ENCODE measurements at regions not wholly inside any gene's neighbourhood (a gene's known extent, or its start where the extent isn't known, plus 50 kb on each side); places are given as distances from the start of the nearest gene placed in this dataset.

DNA sequence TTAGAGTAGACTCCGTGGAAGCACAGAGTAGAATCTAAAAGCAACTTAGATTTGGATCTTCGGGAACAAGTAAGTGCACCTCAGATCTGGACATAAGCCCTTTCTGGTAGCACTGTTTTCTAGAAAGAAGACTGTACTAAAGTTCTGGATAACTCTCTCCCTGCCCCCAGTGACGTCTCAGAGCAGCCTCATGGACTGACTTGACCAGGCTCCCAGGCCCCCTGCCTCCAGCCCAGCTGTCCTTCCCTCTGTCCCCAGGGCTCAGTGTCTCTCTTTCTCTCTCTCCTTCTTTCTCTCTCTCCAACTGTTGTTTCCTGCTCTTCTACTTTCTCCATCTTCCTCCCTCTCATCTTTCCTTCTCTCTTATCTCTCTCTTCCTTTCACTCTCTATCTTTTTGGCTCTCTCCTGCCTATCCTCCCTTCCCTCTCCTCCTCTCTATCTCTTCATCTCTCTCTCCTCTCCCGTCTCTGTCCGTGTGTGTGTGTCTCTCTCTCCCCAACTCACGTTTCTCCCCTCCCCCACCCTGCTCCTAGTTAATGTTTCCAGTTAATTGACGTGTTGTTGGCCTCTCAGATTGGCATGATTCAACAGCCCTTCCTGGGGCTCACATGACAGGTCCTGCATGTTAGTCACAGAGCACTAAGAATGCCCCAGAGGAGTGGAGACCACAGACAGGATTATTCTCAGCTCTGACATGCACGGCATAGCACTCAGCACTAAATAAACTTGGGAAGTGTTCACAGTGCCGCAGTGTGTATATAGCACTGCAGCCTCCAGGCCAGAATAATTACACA lies 180.4 kb upstream of the FOXQ1 start:
- peak; percentile 61 to 81 for DNase-seq
- 23% methylated on average over 4 of the region's 9 CpGs for WGBS (ENCODE audit: insufficient coverage, low lambda C conversion rate)
- no peak overlapping the region for H3K27ac ChIP-seq (ENCODE audit: low read length)

DNA sequence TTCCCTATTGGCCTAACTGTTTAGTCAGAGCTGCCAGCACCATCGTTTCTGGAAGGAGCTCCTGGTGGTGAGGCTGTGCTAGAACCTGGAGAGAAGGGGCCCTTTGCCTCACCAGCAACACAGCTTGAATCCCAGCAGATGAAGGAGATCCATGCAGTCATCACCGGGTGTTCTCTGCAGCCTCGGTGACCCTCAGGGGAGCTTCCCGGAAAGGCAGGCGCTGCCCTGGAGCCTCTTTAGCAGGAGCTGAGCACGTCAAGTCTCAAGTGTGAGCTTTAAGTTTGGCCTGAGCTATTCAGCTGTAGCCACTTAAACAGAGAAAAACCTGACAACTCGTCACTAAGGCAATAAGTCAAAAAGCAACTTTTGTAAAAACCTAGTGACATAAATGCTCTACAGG lies 181.2 kb upstream of the FOXQ1 start:
- peaks cover 9% of the 10 kb centered on the region for H3K4me1 ChIP-seq (ENCODE audit: control insufficient read depth, insufficient read depth, low read length)
- no peak overlapping the region for H3K4me3 ChIP-seq (ENCODE audit: low read length)
- WGBS (ENCODE audit: insufficient coverage, low lambda C conversion rate) = no CpG with 5 or more reads among the region's 7 CpGs
- H3K9me3 ChIP-seq (ENCODE audit: control insufficient read depth, low read depth, low read length) = no peaks in the 10 kb centered on the region
- H3K36me3 ChIP-seq (ENCODE audit: control insufficient read depth, insufficient read depth, low read length) = no peaks in the 10 kb centered on the region
- no peak overlapping the region for H3K27ac ChIP-seq (ENCODE audit: low read length)
- no peak for DNase-seq
- H3K27me3 ChIP-seq (ENCODE audit: control insufficient read depth, insufficient read depth, low read length) = no peaks in the 10 kb centered on the region

More for the DNA sequence above, 180.4 kb upstream of the FOXQ1 start:
- Histone ChIP-seq H3K36me3 (ENCODE audit: control insufficient read depth, insufficient read depth, low read length) (no peaks in the 10 kb centered on the region), H3K27me3 (ENCODE audit: control insufficient read depth, insufficient read depth, low read length) (no peaks in the 10 kb centered on the region), H3K4me1 (ENCODE audit: control insufficient read depth, insufficient read depth, low read length) (peaks cover 9% of the 10 kb centered on the region), H3K9me3 (ENCODE audit: control insufficient read depth, low read depth, low read length) (no peaks in the 10 kb centered on the region), H3K4me3 (ENCODE audit: low read length) (no peak overlapping the region)

DNA sequence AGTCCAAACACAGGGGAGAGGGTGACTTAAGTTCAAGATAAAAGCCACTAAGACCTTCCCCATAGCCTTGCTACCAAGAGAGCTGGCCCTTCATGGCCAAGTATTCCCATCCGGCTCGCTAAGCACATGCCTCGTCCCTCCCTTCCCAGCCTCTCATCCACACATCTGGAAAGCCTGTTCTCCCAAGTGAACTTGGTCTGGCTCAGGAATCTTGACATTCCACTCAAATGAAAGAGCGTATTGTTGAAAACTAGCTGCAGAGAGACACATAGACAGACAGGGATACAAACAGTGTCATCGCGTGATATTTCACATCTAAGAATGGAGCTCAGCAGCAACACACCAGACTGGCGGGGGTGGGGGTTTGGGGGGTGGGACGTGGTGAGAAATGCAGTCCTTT lies 182.8 kb upstream of the FOXQ1 start:
- no peaks in the 10 kb centered on the region for H3K36me3 ChIP-seq (ENCODE audit: control insufficient read depth, insufficient read depth, low read length)
- no CpG with 5 or more reads among the region's 8 CpGs for whole genome bisulfite sequencing (ENCODE audit: insufficient coverage, low lambda C conversion rate)
- DNase-seq = no peak
- H3K4me3 ChIP-seq (ENCODE audit: low read length) = no peak overlapping the region
- H3K27ac ChIP-seq (ENCODE audit: low read length) = no peak overlapping the region
- no peaks in the 10 kb centered on the region for H3K9me3 ChIP-seq (ENCODE audit: control insufficient read depth, low read depth, low read length)
- peaks cover 14% of the 10 kb centered on the region for H3K4me1 ChIP-seq (ENCODE audit: control insufficient read depth, insufficient read depth, low read length)
- no peaks in the 10 kb centered on the region for H3K27me3 ChIP-seq (ENCODE audit: control insufficient read depth, insufficient read depth, low read length)

DNA sequence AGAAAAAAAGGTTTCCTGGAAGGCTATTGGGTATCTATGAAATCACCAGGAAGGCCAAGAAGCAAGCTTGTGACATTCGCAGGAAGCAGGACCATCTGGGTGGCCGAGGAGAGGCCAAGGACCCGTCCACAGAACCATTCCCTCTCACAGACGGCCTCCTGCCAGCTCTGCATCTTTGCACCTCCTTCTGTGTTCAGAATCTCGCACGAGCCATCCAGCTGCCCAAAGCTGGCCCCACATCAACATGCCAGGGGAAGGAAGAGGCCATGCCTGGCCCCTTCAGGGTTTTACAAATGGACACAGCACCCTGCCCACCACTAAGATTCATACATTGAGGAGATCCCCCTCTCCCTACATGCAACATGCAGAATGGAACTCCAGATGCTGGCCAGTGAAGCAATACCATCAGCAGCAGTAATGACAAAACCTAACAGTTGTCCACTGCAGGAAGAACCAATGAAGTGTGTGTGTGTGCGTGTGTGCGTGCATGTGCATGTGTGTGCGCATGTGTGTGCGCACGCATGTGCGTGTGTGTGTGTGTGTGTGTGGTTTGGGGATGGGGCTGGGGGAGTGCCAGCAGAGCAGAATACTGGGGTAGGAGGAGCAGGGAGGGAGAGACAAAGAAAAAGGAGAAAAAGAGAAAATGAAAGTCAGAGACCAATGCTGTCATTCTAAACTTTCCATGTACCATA lies 184.2 kb upstream of the FOXQ1 start:
- Histone ChIP-seq H3K9me3 (ENCODE audit: control insufficient read depth, low read depth, low read length) (no peaks in the 10 kb centered on the region), H3K4me3 (ENCODE audit: low read length) (no peak overlapping the region), H3K36me3 (ENCODE audit: control insufficient read depth, insufficient read depth, low read length) (no peaks in the 10 kb centered on the region), H3K4me1 (ENCODE audit: control insufficient read depth, insufficient read depth, low read length) (peaks cover 14% of the 10 kb centered on the region), H3K27me3 (ENCODE audit: control insufficient read depth, insufficient read depth, low read length) (no peaks in the 10 kb centered on the region), H3K27ac (ENCODE audit: low read length) (no peak overlapping the region)
- WGBS (ENCODE audit: insufficient coverage, low lambda C conversion rate) = 100% methylated on average over 4 of the region's 12 CpGs
- no peak for DNase-seq

DNA sequence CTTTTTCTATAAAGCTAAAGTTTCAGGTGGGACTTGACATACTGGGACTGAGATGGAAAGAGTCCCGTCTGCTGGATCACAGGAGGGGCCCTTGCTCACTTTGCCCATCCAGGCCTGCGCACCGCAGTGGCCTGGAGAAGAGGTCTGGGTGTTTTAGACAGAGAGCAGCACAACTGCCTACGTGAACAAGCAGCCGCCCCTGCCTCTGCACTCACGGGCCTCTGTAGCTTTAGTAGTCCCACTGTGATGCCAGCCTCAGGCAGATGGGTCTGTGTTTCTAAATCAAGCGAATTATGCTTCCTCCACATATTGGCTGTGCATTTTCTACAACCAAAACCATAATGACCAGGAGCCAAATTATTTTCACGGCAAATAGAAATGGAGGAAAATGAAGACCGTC lies 184.8 kb upstream of the FOXQ1 start:
- WGBS (ENCODE audit: insufficient coverage, low lambda C conversion rate) = 100% methylated on average over 2 of the region's 9 CpGs
- no peaks in the 10 kb centered on the region for H3K9me3 ChIP-seq (ENCODE audit: control insufficient read depth, low read depth, low read length)
- H3K36me3 ChIP-seq (ENCODE audit: control insufficient read depth, insufficient read depth, low read length) = no peaks in the 10 kb centered on the region
- H3K4me1 ChIP-seq (ENCODE audit: control insufficient read depth, insufficient read depth, low read length) = peaks cover 10% of the 10 kb centered on the region
- H3K4me3 ChIP-seq (ENCODE audit: low read length) = no peak overlapping the region
- no peak for DNase-seq
- H3K27me3 ChIP-seq (ENCODE audit: control insufficient read depth, insufficient read depth, low read length) = no peaks in the 10 kb centered on the region
- H3K27ac ChIP-seq (ENCODE audit: low read length) = no peak overlapping the region

DNA sequence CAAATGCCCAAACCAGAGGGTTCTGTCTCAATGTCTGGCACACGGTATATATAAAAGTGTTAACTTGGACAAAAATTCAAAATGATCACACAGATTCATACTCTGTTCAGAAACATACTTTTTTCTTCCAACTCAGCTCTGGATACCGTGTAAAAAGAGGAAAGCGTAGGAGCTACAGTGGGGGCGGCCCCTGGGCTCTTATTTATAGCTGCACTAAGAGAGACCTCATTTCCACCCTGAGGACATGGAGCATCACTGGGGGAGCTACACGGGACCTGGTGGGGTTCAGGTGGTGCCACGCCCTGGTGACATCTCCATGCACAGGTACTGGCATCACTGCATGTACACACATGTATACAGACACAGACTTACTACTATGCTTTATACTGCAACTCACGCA lies 185.9 kb upstream of the FOXQ1 start:
- Histone ChIP-seq H3K36me3 (ENCODE audit: control insufficient read depth, insufficient read depth, low read length) (no peaks in the 10 kb centered on the region), H3K27me3 (ENCODE audit: control insufficient read depth, insufficient read depth, low read length) (no peaks in the 10 kb centered on the region), H3K4me1 (ENCODE audit: control insufficient read depth, insufficient read depth, low read length) (peaks cover 4% of the 10 kb centered on the region), H3K9me3 (ENCODE audit: control insufficient read depth, low read depth, low read length) (no peaks in the 10 kb centered on the region), H3K27ac (ENCODE audit: low read length) (no peak overlapping the region), H3K4me3 (ENCODE audit: low read length) (no peak overlapping the region)
- WGBS (ENCODE audit: insufficient coverage, low lambda C conversion rate) = 100% methylated on average over 1 of the region's 7 CpGs
- no peak for DNase-seq

DNA sequence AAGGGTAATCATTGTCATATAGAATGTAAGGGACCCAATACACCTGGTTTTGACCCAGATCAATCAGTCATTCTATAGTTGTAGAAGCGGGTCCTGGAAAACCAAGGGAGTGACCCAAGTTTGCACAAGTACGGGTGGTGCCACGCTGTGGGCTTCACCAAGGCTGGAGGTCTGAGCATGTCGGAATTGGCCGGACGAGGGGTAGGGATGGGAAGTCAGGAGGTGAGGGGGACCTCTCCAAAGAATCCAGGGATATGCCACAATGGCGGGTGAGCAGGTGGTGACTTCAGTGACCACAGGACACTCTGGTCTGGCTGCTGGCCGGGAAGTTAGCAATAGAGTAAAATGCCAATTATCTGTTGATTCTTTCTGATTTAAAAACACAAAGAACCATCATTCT lies 186.6 kb upstream of the FOXQ1 start:
- H3K9me3 ChIP-seq (ENCODE audit: control insufficient read depth, low read depth, low read length) = no peaks in the 10 kb centered on the region
- WGBS (ENCODE audit: insufficient coverage, low lambda C conversion rate) = no CpG with 5 or more reads among the region's 8 CpGs
- no peak overlapping the region for H3K4me3 ChIP-seq (ENCODE audit: low read length)
- H3K27me3 ChIP-seq (ENCODE audit: control insufficient read depth, insufficient read depth, low read length) = no peaks in the 10 kb centered on the region
- no peak for DNase-seq
- H3K4me1 ChIP-seq (ENCODE audit: control insufficient read depth, insufficient read depth, low read length) = peaks cover 4% of the 10 kb centered on the region
- H3K36me3 ChIP-seq (ENCODE audit: control insufficient read depth, insufficient read depth, low read length) = no peaks in the 10 kb centered on the region
- no peak overlapping the region for H3K27ac ChIP-seq (ENCODE audit: low read length)

DNA sequence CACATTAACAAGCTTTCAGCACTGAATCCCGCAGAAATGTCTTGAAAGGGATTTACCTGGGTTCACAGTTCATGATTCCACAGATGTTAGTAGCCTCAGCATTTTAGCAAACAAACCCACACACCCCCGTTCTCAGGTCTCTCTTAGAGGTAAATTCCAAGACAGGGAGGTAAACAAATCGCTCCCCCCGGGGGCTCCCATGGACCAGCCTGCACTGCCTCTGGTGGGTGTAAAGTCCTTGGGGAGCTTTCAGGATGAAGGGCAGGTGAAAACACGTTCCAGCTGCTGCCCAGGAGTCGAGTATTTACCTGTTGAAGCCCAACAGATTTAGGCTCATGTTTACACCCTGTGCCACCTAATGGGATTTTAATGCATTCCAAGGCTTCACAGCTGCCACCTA lies 187.0 kb upstream of the FOXQ1 start:
- no CpG with 5 or more reads among the region's 6 CpGs for WGBS (ENCODE audit: insufficient coverage, low lambda C conversion rate)
- no peaks in the 10 kb centered on the region for H3K9me3 ChIP-seq (ENCODE audit: control insufficient read depth, low read depth, low read length)
- no peak overlapping the region for H3K27ac ChIP-seq (ENCODE audit: low read length)
- H3K36me3 ChIP-seq (ENCODE audit: control insufficient read depth, insufficient read depth, low read length) = no peaks in the 10 kb centered on the region
- no peaks in the 10 kb centered on the region for H3K27me3 ChIP-seq (ENCODE audit: control insufficient read depth, insufficient read depth, low read length)
- H3K4me3 ChIP-seq (ENCODE audit: low read length) = no peak overlapping the region
- DNase-seq = peak in 1 of 2 donors; percentile 57
- H3K4me1 ChIP-seq (ENCODE audit: control insufficient read depth, insufficient read depth, low read length) = peaks cover 4% of the 10 kb centered on the region

DNA sequence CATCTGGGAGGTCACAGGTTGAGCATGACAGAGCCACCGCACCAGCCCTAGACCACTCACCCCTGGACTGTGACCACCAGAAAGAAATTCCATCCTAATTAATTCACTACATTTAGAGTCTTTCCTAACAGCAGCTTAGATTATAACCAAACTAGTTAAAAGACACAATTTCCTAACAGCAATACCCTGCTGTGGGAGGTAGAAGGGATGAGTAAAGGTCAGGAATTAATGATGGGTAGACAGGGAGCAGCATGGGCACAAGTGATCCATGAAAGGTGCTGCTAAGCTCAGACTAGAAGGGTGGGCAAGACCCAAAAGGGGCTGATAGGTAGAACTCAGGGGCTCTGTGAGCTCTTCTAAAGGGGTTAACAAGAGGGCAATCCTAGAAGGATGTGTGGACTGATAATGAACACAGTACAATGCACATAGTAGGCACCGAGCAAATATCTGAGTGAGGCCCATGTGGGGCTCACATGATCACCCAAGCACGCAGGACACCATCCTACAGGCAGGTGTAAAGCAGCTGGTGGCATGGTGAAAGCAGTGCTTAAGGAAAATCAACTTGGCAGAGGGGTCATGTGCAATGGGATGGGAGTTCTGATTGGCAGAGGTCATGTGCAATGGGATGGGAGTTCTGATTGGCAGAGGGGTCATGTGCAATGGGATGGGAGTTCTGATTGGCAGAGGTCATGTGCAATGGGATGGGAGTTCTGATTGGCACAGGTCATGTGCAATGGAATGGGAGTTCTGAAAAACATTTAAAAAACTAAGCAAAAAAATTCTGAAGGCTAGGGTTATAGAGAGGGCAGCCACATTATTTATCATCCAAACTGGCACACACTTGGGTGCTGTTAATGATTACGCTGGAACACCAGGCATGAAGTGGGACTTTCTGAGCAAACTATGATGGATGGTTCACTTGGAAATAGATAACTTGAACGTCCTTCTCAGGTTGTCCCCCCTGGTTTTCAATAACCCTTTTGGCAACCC lies 188.2 kb upstream of the FOXQ1 start:
- DNase-seq = no peak
- no peaks in the 10 kb centered on the region for H3K36me3 ChIP-seq (ENCODE audit: control insufficient read depth, insufficient read depth, low read length)
- no peak overlapping the region for H3K4me3 ChIP-seq (ENCODE audit: low read length)
- H3K9me3 ChIP-seq (ENCODE audit: control insufficient read depth, low read depth, low read length) = no peaks in the 10 kb centered on the region
- H3K27ac ChIP-seq (ENCODE audit: low read length) = no peak overlapping the region
- no CpG with 5 or more reads among the region's 5 CpGs for WGBS (ENCODE audit: insufficient coverage, low lambda C conversion rate)
- H3K4me1 ChIP-seq (ENCODE audit: control insufficient read depth, insufficient read depth, low read length) = peaks cover 4% of the 10 kb centered on the region
- H3K27me3 ChIP-seq (ENCODE audit: control insufficient read depth, insufficient read depth, low read length) = no peaks in the 10 kb centered on the region

DNA sequence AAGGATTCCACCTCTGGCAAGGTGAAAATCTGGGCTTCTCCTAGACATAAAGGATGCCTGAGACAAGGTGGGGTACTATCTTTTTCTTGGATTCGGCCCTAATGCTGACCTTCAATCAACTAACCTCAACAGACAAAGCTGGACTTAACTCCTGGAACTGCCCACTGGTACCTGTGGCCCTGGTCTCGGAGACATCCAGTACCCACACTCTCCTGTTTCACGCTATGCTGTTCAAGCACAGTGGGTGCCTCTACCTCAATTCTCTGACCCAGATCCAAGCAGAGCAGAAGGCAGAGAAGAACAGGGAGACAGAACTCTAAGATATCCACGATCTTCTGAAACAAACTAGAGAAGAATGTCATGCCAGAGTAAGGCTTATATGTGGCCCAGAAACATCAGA lies 189.8 kb upstream of the FOXQ1 start:
- Histone ChIP-seq H3K4me1 (ENCODE audit: control insufficient read depth, insufficient read depth, low read length) (peaks cover 4% of the 10 kb centered on the region), H3K36me3 (ENCODE audit: control insufficient read depth, insufficient read depth, low read length) (no peaks in the 10 kb centered on the region), H3K27me3 (ENCODE audit: control insufficient read depth, insufficient read depth, low read length) (no peaks in the 10 kb centered on the region), H3K9me3 (ENCODE audit: control insufficient read depth, low read depth, low read length) (no peaks in the 10 kb centered on the region), H3K27ac (ENCODE audit: low read length) (no peak overlapping the region), H3K4me3 (ENCODE audit: low read length) (no peak overlapping the region)
- no peak for DNase-seq
- WGBS (ENCODE audit: insufficient coverage, low lambda C conversion rate) = no CpG with 5 or more reads among the region's 4 CpGs
